ENCODE measurements at regions not wholly inside any gene's neighbourhood (a gene's known extent, or its start where the extent isn't known, plus 50 kb on each side); places are given as distances from the start of the nearest gene placed in this dataset.

DNA sequence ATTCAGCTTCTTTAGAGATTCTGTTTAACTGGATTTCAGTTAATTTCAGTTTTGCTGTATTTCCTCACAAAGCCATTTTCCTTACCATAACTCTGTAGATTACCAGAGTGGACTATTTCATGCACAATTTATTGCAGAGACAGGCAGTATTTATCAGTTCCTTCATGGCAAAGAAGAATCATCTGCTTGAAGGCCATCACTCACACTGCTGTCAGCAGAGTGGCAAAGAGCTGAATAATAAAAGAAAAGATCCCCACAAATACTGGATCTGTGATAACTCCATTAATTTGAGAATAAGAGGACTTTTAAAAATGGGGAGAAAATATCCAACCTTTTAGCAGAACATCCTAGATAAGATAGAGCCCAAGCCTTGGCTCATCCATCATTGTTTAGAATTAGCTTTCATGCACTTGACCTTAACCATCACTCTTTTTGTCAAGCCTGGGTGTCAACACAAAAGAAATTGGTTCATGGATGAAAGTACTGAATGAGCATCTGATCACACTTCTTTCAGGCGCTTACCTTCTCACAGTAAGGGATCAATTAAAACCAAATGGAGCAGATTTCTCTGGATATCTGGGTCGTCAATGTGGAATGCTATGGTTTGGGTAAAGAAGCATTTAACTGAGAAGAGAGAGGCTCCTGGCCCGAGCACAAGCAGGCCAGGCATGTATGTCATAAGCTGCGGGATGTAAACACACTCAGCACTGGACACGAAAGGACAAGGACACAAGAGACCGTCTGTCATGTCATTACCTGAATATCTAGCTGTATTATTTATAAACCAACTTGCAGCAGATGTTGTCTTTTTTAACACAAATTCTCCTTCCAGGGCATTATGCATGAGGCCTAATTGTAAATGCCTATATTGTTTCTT is 376.2 kb downstream of the ZNF521 start:
- TF ChIP-seq, protein P1, sequence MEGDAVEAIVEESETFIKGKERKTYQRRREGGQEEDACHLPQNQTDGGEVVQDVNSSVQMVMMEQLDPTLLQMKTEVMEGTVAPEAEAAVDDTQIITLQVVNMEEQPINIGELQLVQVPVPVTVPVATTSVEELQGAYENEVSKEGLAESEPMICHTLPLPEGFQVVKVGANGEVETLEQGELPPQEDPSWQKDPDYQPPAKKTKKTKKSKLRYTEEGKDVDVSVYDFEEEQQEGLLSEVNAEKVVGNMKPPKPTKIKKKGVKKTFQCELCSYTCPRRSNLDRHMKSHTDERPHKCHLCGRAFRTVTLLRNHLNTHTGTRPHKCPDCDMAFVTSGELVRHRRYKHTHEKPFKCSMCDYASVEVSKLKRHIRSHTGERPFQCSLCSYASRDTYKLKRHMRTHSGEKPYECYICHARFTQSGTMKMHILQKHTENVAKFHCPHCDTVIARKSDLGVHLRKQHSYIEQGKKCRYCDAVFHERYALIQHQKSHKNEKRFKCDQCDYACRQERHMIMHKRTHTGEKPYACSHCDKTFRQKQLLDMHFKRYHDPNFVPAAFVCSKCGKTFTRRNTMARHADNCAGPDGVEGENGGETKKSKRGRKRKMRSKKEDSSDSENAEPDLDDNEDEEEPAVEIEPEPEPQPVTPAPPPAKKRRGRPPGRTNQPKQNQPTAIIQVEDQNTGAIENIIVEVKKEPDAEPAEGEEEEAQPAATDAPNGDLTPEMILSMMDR (IDR thresholded peaks at IDR 0.05), result no peak

DNA sequence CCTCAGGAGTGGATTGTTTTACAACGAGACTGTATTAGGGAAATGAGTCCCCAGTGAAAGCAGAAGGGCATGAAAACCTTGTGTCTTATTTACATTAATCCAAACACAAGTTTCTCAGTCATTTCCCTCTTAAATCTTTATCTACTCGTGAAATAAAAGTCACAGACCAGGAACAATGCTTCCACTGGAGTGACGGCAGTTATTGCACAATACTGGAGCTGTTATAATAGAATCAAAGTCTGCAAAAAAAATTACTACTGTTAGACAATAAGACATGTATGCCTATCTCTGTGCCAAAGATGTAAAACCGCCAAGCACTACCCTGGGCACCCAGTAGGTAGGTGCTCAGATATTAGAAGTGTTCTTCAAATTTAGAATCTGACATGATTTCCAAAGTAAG is 375.5 kb downstream of the ZNF521 start:
- TF ChIP-seq, protein P1 (IDR thresholded peaks at IDR 0.05), result no peak

DNA sequence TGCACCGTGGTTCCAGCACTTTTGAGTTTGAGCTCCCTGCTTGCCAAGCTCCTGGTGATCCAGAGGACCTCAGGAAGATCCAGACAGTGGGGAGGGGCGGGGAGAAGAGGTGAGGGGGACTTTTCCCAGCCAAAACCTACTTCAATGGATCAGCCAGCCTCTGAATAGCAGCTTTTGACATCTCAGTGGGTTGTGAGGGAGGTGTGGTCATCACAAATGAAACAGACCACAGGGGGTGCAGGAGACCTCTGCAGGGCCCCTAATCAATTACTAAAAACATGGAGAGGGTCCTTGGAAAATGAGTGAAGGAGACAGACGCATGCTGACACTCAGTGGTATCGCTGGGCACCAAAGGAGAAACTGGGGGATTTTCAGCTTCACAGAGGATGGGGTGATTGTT is 372.7 kb downstream of the ZNF521 start:
- TF ChIP-seq, protein P1 (IDR thresholded peaks at IDR 0.05), result no peak

- TF ChIP-seq, protein P1 (IDR thresholded peaks at IDR 0.05), result no peak
These were observed 369.1 kb downstream of the ZNF521 start for GRCh38 chr18:24982831-24983230.

DNA sequence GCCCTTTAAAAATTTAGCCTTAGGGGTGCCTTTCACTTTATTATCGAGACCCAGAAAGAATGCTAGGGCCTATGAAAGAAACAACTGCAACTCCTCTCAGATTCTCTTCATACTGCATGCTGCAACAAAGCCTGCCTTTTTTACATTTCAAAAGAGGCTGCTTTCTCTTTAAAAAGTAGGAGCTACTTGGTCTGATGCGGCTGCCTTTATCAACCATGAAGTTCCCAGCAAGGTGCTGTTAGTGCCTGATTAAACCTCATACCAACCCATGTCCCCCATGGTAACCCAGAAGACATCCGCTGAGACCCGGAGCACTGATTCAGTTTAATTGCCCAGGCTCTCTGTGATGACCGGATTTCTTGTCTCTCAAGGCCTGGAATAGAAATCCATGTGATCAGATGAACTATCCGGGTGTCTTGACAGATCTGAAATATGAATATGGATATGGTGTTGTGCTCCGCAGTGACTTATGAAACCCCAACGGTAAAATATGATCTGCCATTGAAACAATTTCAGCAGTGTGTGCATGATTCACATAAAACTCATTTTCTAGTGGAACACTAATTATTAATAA is 368.3 kb downstream of the ZNF521 start:
- TF ChIP-seq, protein P1 (IDR thresholded peaks at IDR 0.05), result no peak

- TF ChIP-seq, protein P1 (IDR thresholded peaks at IDR 0.05), result no peak
These were observed 366.4 kb downstream of the ZNF521 start for GRCh38 chr18:24985586-24985985.

DNA sequence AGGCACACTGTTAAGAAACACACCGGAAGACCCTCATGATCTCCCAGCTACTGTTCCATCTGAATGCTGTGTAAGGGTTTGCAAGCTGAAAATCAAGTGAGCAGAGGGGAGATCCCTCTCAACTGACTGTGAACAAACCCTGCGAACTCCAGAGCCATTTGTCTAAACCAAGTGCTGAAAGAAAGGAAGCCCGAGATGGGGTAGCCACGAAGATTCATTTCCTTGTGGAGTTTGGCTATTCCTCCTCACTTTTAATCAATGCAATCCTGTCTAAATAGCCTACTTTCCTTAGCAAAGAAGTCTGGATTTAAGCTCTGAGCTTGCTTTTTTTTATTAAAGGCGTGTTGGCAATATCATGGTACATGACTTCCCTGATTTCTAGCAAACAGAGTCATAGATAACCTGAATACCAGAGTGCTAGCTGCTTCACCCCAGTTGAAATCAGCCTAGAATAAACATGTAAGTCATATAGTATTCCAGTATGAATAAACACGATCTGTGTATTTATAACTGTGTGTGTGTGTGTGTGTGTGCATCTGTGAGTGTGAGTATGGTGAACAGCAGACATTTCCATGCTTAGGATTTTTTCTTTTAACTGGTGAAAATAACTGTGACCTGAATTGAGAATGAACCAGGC is 365.2 kb downstream of the ZNF521 start:
- TF ChIP-seq, protein P1 (IDR thresholded peaks at IDR 0.05), result no peak

Data from LNCAP (cell line).